ENCODE measurements at regions not wholly inside any gene's neighbourhood (a gene's known extent, or its start where the extent isn't known, plus 50 kb on each side); places are given as distances from the start of the nearest gene placed in this dataset.
"Not testable (repeated sequence)": the region's sequence is repeated elsewhere in the genome, so short reads cannot be mapped to it uniquely, and the experiment has no call there.

DNA sequence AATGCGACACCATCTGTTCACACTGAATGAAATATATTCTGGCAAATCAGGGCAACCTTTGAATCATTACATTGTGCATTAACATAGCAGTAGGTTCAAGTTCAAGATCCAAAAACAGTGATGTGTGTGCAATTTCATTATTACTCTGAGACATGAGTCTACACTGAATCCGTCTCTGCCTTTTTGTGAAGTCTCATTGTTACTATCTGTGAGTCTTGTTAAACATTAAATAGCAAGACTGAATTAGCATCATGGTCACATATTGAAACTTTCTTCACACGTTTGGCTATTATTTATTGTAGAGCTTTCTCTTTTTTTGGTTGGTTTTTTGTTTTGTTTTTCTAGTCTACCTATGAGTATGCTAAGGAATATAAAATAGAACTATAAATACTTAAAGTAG is 117.1 kb upstream of the SLITRK5 start:
- no peaks in the 10 kb centered on the region for H3K27me3 ChIP-seq (ENCODE audit: control insufficient read depth, extremely low read depth, insufficient read depth, low read length)
- dilution Hi-C loops (cut with MboI; ENCODE audit: extremely low pct_ligation_motif_present, low sequenced_read_pairs) = no loop called here

DNA sequence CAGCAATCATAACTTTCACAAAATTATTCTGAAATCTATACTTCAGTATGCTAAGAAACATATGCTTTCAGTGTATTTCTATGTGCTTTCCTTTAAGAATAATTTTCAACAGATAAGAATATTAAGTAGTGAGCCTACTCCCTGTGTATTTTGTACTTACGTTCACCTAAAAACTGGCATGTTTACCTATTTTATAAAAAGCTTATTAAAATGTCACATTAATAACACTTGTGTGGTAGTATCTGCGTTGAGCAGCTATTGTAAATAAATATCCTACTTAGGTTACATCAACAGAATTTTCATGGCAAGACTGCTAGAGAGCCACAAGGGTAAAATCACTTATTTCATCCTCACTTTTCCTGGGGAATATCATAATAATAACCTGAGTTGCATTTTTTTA is 113.4 kb upstream of the SLITRK5 start:
- Histone ChIP-seq H3K4me2 (ENCODE audit: control insufficient read depth, extremely low read depth, insufficient read depth, low read depth, low read length) (no peak overlapping the region), H3K9me3 (ENCODE audit: control insufficient read depth, low read depth, low read length) (no peaks in the 10 kb centered on the region), H3K4me3 (ENCODE audit: control insufficient read depth in 2 of 3, extremely low read depth in 1 of 3, insufficient read depth in 2 of 3, low read depth in 1 of 3, low read length in 3 of 3) (no peak overlapping the region), H3K27ac (ENCODE audit: control insufficient read depth, insufficient read depth, low read length) (no peak overlapping the region), H3K79me2 (ENCODE audit: control insufficient read depth, insufficient read depth, low read length) (no peaks in the 10 kb centered on the region), H2AFZ (ENCODE audit: control insufficient read depth, low read length) (no peak overlapping the region), H3K9ac (ENCODE audit: control insufficient read depth, extremely low read depth, insufficient read depth, low read length) (no peak overlapping the region), H3K9me1 (ENCODE audit: control insufficient read depth, extremely low read depth, insufficient read depth, low read length) (no peaks in the 10 kb centered on the region), H3K27me3 (ENCODE audit: control insufficient read depth, extremely low read depth, insufficient read depth, low read length) (no peaks in the 10 kb centered on the region), H3K4me1 (ENCODE audit: control insufficient read depth, extremely low read depth, insufficient read depth, low read length) (no peaks in the 10 kb centered on the region), H3K36me3 (ENCODE audit: control insufficient read depth in 2 of 2, extremely low read depth in 1 of 2, insufficient read depth in 2 of 2, low read length in 2 of 2) (no peaks in the 10 kb centered on the region), H4K20me1 (ENCODE audit: control insufficient read depth, extremely low read depth, insufficient read depth, low read length) (no peaks in the 10 kb centered on the region)
- no peak for FAIRE-seq
- DNase-seq (ENCODE audit: low read depth, low spot score) = no peak
- TF ChIP-seq EZH2 (IDR thresholded peaks at IDR 0.05; ENCODE audit: low read length) = no peak
- TF ChIP-seq, protein P1, sequence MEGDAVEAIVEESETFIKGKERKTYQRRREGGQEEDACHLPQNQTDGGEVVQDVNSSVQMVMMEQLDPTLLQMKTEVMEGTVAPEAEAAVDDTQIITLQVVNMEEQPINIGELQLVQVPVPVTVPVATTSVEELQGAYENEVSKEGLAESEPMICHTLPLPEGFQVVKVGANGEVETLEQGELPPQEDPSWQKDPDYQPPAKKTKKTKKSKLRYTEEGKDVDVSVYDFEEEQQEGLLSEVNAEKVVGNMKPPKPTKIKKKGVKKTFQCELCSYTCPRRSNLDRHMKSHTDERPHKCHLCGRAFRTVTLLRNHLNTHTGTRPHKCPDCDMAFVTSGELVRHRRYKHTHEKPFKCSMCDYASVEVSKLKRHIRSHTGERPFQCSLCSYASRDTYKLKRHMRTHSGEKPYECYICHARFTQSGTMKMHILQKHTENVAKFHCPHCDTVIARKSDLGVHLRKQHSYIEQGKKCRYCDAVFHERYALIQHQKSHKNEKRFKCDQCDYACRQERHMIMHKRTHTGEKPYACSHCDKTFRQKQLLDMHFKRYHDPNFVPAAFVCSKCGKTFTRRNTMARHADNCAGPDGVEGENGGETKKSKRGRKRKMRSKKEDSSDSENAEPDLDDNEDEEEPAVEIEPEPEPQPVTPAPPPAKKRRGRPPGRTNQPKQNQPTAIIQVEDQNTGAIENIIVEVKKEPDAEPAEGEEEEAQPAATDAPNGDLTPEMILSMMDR (optimal IDR thresholded peaks at IDR 0.05 in 1 of 3, IDR thresholded peaks at IDR 0.05 in 1 of 3, conservative IDR thresholded peaks at IDR 0.05 in 1 of 3; ENCODE audit: extremely low read depth in 1 of 3, insufficient read depth in 2 of 3, low read length in 3 of 3) = no peak
- dilution Hi-C loops (cut with MboI; ENCODE audit: extremely low pct_ligation_motif_present, low sequenced_read_pairs) = no loop called here

More for the DNA sequence above, 117.1 kb upstream of the SLITRK5 start:
- H3K4me1 ChIP-seq (ENCODE audit: control insufficient read depth, extremely low read depth, insufficient read depth, low read length) = no peaks in the 10 kb centered on the region
- no peaks in the 10 kb centered on the region for H4K20me1 ChIP-seq (ENCODE audit: control insufficient read depth, extremely low read depth, insufficient read depth, low read length)
- no peaks in the 10 kb centered on the region for H3K36me3 ChIP-seq (ENCODE audit: control insufficient read depth in 2 of 2, extremely low read depth in 1 of 2, insufficient read depth in 2 of 2, low read length in 2 of 2)
- no peak overlapping the region for H3K9ac ChIP-seq (ENCODE audit: control insufficient read depth, extremely low read depth, insufficient read depth, low read length)
- H3K4me2 ChIP-seq (ENCODE audit: control insufficient read depth, extremely low read depth, insufficient read depth, low read depth, low read length) = no peak overlapping the region
- H2AFZ ChIP-seq (ENCODE audit: control insufficient read depth, low read length) = no peak overlapping the region
- H3K9me1 ChIP-seq (ENCODE audit: control insufficient read depth, extremely low read depth, insufficient read depth, low read length) = no peaks in the 10 kb centered on the region
- no peak overlapping the region for H3K27ac ChIP-seq (ENCODE audit: control insufficient read depth, insufficient read depth, low read length)
- DNase-seq (ENCODE audit: low read depth, low spot score) (no peak), FAIRE-seq (no peak)
- TF ChIP-seq, protein P1 (optimal IDR thresholded peaks at IDR 0.05 in 1 of 3, IDR thresholded peaks at IDR 0.05 in 1 of 3, conservative IDR thresholded peaks at IDR 0.05 in 1 of 3; ENCODE audit: extremely low read depth in 1 of 3, insufficient read depth in 2 of 3, low read length in 3 of 3) = no peak
- TF ChIP-seq EZH2 (IDR thresholded peaks at IDR 0.05; ENCODE audit: low read length) = no peak
- no peaks in the 10 kb centered on the region for H3K9me3 ChIP-seq (ENCODE audit: control insufficient read depth, low read depth, low read length)
- no peaks in the 10 kb centered on the region for H3K79me2 ChIP-seq (ENCODE audit: control insufficient read depth, insufficient read depth, low read length)
- no peak overlapping the region for H3K4me3 ChIP-seq (ENCODE audit: control insufficient read depth in 2 of 3, extremely low read depth in 1 of 3, insufficient read depth in 2 of 3, low read depth in 1 of 3, low read length in 3 of 3)

DNA sequence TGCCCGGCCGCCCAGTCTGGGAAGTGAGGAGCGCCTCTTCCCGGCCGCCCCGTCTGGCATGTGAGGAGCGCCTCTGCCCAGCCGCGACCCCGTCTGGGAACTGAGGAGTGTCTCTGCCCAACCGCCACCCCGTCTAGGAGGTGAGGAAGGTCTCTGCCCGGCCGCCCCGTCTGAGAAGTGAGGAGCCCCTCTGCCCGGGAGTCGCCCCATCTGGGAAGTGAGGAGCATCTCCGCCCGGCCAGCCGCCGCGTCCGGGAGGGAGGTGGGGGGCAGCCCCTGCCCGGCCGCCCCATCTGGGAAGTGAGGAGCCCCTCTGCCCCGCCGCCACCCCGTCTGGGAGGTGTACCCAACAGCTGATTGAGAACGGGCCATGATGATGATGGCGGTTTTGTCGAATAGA is 109.6 kb upstream of the SLITRK5 start:
- not testable (repeated sequence) for FAIRE-seq

More for the DNA sequence above, 109.6 kb upstream of the SLITRK5 start:
- H3K27me3 ChIP-seq (ENCODE audit: control insufficient read depth, extremely low read depth, insufficient read depth, low read length); H3K9me1 ChIP-seq (ENCODE audit: control insufficient read depth, extremely low read depth, insufficient read depth, low read length); H3K36me3 ChIP-seq (ENCODE audit: control insufficient read depth in 2 of 2, extremely low read depth in 1 of 2, insufficient read depth in 2 of 2, low read length in 2 of 2); H3K9ac ChIP-seq (ENCODE audit: control insufficient read depth, extremely low read depth, insufficient read depth, low read length); DNase-seq (ENCODE audit: low read depth, low spot score); H3K4me1 ChIP-seq (ENCODE audit: control insufficient read depth, extremely low read depth, insufficient read depth, low read length); H3K9me3 ChIP-seq (ENCODE audit: control insufficient read depth, low read depth, low read length); H3K4me2 ChIP-seq (ENCODE audit: control insufficient read depth, extremely low read depth, insufficient read depth, low read depth, low read length); H3K4me3 ChIP-seq (ENCODE audit: control insufficient read depth in 2 of 3, extremely low read depth in 1 of 3, insufficient read depth in 2 of 3, low read depth in 1 of 3, low read length in 3 of 3); H2AFZ ChIP-seq (ENCODE audit: control insufficient read depth, low read length); H3K27ac ChIP-seq (ENCODE audit: control insufficient read depth, insufficient read depth, low read length); dilution Hi-C loops (cut with MboI; ENCODE audit: extremely low pct_ligation_motif_present, low sequenced_read_pairs); H4K20me1 ChIP-seq (ENCODE audit: control insufficient read depth, extremely low read depth, insufficient read depth, low read length); H3K79me2 ChIP-seq (ENCODE audit: control insufficient read depth, insufficient read depth, low read length): not testable (repeated sequence)
